ENCODE measurements at regions not wholly inside any gene's neighbourhood (a gene's known extent, or its start where the extent isn't known, plus 50 kb on each side); places are given as distances from the start of the nearest gene placed in this dataset.

- Histone ChIP-seq H3K27me3 (ENCODE audit: control insufficient read depth, insufficient read depth, low read length) (peaks cover 23% of the 10 kb centered on the region), H3K27ac (ENCODE audit: low read length) (no peak overlapping the region), H3K36me3 (ENCODE audit: control insufficient read depth, insufficient read depth, low read length) (no peaks in the 10 kb centered on the region), H3K4me1 (ENCODE audit: control insufficient read depth, insufficient read depth, low read length) (no peaks in the 10 kb centered on the region), H3K9me3 (ENCODE audit: control insufficient read depth, insufficient read depth, low read depth, low read length) (no peaks in the 10 kb centered on the region), H3K4me3 (ENCODE audit: low read depth in 2 of 2, low read length in 2 of 2) (no peak overlapping the region)
- TF ChIP-seq SIN3A (IDR thresholded peaks at IDR 0.05; ENCODE audit: borderline replicate concordance, insufficient read depth, low read depth, low read length), result no peak
- no peak for TF ChIP-seq POLR2AphosphoS5 (IDR thresholded peaks at IDR 0.05; ENCODE audit: low read depth, low read length)
- TF ChIP-seq, protein P1, sequence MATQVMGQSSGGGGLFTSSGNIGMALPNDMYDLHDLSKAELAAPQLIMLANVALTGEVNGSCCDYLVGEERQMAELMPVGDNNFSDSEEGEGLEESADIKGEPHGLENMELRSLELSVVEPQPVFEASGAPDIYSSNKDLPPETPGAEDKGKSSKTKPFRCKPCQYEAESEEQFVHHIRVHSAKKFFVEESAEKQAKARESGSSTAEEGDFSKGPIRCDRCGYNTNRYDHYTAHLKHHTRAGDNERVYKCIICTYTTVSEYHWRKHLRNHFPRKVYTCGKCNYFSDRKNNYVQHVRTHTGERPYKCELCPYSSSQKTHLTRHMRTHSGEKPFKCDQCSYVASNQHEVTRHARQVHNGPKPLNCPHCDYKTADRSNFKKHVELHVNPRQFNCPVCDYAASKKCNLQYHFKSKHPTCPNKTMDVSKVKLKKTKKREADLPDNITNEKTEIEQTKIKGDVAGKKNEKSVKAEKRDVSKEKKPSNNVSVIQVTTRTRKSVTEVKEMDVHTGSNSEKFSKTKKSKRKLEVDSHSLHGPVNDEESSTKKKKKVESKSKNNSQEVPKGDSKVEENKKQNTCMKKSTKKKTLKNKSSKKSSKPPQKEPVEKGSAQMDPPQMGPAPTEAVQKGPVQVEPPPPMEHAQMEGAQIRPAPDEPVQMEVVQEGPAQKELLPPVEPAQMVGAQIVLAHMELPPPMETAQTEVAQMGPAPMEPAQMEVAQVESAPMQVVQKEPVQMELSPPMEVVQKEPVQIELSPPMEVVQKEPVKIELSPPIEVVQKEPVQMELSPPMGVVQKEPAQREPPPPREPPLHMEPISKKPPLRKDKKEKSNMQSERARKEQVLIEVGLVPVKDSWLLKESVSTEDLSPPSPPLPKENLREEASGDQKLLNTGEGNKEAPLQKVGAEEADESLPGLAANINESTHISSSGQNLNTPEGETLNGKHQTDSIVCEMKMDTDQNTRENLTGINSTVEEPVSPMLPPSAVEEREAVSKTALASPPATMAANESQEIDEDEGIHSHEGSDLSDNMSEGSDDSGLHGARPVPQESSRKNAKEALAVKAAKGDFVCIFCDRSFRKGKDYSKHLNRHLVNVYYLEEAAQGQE (IDR thresholded peaks at IDR 0.05; ENCODE audit: insufficient read depth in 1 of 2, low read depth in 2 of 2, low read length in 1 of 2), result no peak
- TF ChIP-seq TCF7L2 (IDR thresholded peaks at IDR 0.05; ENCODE audit: low read depth, low read length), result no peak
- TF ChIP-seq, protein P2, sequence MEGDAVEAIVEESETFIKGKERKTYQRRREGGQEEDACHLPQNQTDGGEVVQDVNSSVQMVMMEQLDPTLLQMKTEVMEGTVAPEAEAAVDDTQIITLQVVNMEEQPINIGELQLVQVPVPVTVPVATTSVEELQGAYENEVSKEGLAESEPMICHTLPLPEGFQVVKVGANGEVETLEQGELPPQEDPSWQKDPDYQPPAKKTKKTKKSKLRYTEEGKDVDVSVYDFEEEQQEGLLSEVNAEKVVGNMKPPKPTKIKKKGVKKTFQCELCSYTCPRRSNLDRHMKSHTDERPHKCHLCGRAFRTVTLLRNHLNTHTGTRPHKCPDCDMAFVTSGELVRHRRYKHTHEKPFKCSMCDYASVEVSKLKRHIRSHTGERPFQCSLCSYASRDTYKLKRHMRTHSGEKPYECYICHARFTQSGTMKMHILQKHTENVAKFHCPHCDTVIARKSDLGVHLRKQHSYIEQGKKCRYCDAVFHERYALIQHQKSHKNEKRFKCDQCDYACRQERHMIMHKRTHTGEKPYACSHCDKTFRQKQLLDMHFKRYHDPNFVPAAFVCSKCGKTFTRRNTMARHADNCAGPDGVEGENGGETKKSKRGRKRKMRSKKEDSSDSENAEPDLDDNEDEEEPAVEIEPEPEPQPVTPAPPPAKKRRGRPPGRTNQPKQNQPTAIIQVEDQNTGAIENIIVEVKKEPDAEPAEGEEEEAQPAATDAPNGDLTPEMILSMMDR (IDR thresholded peaks at IDR 0.05), result no peak
- POLR2A ChIA-PET, result no interaction called here
- ATAC-seq (no peak), DNase-seq (ENCODE audit: low read depth, low spot score) (no peak)
- no TSS peak for BruUV-seq (replicated peaks)
- intact Hi-C loops (cut with micrococcal nuclease; ENCODE audit: unreplicated experiment) (no loop called here), in situ Hi-C loops (cut with HindIII; ENCODE audit: low pct_unique_long_range_greater_than_20kb, low sequenced_read_pairs) (no loop called here)
- CTCF ChIA-PET, result no interaction called here
Observed at GRCh38 chr10:130960531-130960930, 351.0 kb downstream of the TCERG1L start.

GRCh38 chr10:130961506-130962239 is 349.8 kb downstream of the TCERG1L start:
- ChIA-PET POLR2A (no interaction called here), CTCF (no interaction called here)
- Histone ChIP-seq H3K27ac (ENCODE audit: low read length) (no peak overlapping the region), H3K9me3 (ENCODE audit: control insufficient read depth, insufficient read depth, low read depth, low read length) (no peaks in the 10 kb centered on the region), H3K27me3 (ENCODE audit: control insufficient read depth, insufficient read depth, low read length) (peaks cover 25% of the 10 kb centered on the region), H3K36me3 (ENCODE audit: control insufficient read depth, insufficient read depth, low read length) (no peaks in the 10 kb centered on the region), H3K4me3 (ENCODE audit: low read depth in 2 of 2, low read length in 2 of 2) (no peak overlapping the region), H3K4me1 (ENCODE audit: control insufficient read depth, insufficient read depth, low read length) (no peaks in the 10 kb centered on the region)
- in situ Hi-C loops (cut with HindIII; ENCODE audit: low pct_unique_long_range_greater_than_20kb, low sequenced_read_pairs), result no loop called here
- no TSS peak for BruUV-seq (replicated peaks)
- TF ChIP-seq POLR2AphosphoS5 (IDR thresholded peaks at IDR 0.05; ENCODE audit: low read depth, low read length) (no peak), TCF7L2 (IDR thresholded peaks at IDR 0.05; ENCODE audit: low read depth, low read length) (no peak), SIN3A (IDR thresholded peaks at IDR 0.05; ENCODE audit: borderline replicate concordance, insufficient read depth, low read depth, low read length) (no peak)
- TF ChIP-seq, protein P2 (IDR thresholded peaks at IDR 0.05), result no peak
- TF ChIP-seq, protein P1 (IDR thresholded peaks at IDR 0.05; ENCODE audit: insufficient read depth in 1 of 2, low read depth in 2 of 2, low read length in 1 of 2), result no peak
- no peak for ATAC-seq
- no peak for DNase-seq (ENCODE audit: low read depth, low spot score)
- intact Hi-C loops (cut with micrococcal nuclease; ENCODE audit: unreplicated experiment), result no loop called here
